GM10248 (cell line): ENCODE measurements at regions not wholly inside any gene's neighbourhood (a gene's known extent, or its start where the extent isn't known, plus 50 kb on each side); places are given as distances from the start of the nearest gene placed in this dataset.

ENCODE experiments used
- CTCF ChIA-PET: fragments of 300-600 bp; sonication (Branson Sonifier 250); formaldehyde crosslinking; extraction: SDS; loops from one replicate; lab custom pipeline; 2021; ENCODE audit warnings: antibody characterized with exemption; lab: Yijun Ruan, JAX
- POLR2A ChIA-PET: fragments of 350-650 bp; sonication (Branson Sonifier 250); formaldehyde crosslinking; extraction: SDS; loops from one replicate; lab custom pipeline; 2020; ENCODE audit warnings: antibody characterized with exemption; lab: Yijun Ruan, JAX
- DNase-seq: peaks from one replicate; pipeline ENCODE4 v3.0.0; 2012; ENCODE audit errors: extremely low spot score
- TF ChIP-seq, protein P1 (sequence below): IDR thresholded peaks from 2 replicates; pipeline ENCODE4 v1.5.1; 2012; ENCODE audit warnings: mild to moderate bottlenecking, low read depth; ENCODE audit errors: extremely low read depth, missing control alignments, control extremely low read depth

GRCh38 chr18:3328532-3328931, 66.6 kb downstream of the MYL12B start:
- ChIA-PET POLR2A (no interaction called here), CTCF (interaction anchor here (0.9 to 2.6 kb wide), 4 partner anchors 9 to 350 kb away, joined by 3 to 12 read pairs (median 5); no protein-coding TSS in a partner anchor)
- no peak for DNase-seq
- TF ChIP-seq, protein P1, sequence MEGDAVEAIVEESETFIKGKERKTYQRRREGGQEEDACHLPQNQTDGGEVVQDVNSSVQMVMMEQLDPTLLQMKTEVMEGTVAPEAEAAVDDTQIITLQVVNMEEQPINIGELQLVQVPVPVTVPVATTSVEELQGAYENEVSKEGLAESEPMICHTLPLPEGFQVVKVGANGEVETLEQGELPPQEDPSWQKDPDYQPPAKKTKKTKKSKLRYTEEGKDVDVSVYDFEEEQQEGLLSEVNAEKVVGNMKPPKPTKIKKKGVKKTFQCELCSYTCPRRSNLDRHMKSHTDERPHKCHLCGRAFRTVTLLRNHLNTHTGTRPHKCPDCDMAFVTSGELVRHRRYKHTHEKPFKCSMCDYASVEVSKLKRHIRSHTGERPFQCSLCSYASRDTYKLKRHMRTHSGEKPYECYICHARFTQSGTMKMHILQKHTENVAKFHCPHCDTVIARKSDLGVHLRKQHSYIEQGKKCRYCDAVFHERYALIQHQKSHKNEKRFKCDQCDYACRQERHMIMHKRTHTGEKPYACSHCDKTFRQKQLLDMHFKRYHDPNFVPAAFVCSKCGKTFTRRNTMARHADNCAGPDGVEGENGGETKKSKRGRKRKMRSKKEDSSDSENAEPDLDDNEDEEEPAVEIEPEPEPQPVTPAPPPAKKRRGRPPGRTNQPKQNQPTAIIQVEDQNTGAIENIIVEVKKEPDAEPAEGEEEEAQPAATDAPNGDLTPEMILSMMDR, result no peak

GRCh38 chr18:3329471-3329870, 67.5 kb downstream of the MYL12B start:
- POLR2A ChIA-PET, result no interaction called here
- no peak for DNase-seq
- TF ChIP-seq, protein P1, result no peak
- CTCF ChIA-PET, result interaction anchor here (0.9 to 2.6 kb wide), 3 partner anchors 10 to 350 kb away, joined by 3 to 12 read pairs (median 6); no protein-coding TSS in a partner anchor

DNA sequence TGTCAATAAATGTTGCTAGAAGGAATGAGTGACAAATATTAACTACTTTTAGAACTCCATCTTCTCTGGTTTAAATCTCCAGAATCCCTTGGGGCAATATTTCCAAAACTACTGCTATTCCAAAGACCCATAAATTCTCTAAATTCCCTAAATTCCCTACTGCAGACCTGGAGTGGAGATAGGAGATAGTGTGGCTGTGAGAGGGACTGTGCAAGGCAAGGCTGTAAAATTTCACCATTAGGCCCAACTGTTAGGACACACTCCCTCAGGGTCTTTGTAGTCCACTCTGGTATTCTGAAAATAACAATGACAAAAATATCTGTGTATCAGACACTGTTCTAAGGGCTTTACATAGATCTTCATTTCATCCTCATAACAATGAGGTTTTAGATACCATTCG, 67.9 kb downstream of the MYL12B start:
- TF ChIP-seq, protein P1, result no peak
- no peak for DNase-seq
- ChIA-PET POLR2A (no interaction called here), CTCF (interaction anchor here (1.5 to 2.6 kb wide), 2 partner anchors 10 to 33 kb away, joined by 6 to 12 read pairs; no protein-coding TSS in a partner anchor)

DNA sequence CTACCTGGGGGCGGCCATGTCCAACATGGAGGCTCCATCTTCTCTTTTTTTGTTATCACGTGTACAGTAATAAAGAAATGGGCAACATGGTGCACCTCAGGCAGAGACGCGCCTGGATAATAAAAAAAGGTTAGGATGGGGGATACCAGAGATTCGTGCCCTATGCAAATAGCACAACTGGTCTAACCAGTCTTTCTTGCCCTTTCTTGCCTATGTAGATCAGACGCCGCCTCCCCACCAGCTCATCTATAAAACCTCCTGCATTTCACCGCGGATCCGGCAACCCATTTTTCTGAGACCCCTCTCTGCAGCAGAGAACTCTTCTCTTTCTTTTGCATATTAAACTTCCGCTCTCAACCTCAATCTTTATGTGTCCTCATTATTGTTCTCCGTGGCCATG, 68.7 kb downstream of the MYL12B start:
- CTCF ChIA-PET, result no interaction called here
- POLR2A ChIA-PET, result no interaction called here
- no peak for DNase-seq
- TF ChIP-seq, protein P1, result no peak

DNA sequence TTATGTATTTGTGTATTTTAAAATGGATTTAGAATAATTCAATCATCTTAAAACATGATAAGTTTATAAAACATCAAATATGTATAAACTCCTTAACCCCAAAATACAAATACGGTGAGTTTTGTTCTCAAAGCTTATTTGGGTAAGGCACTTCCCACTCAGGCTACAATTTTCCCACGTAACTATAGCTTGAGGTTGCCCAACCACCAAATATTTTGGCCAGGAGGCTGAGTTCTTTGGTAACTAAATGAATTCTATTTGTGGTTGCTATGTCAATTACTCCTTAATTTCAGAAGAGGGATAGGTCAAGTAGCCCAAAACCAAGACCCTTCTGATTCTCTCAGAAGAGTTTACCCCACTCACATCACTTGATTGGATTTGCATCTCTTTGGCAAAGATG, 70.4 kb downstream of the MYL12B start:
- CTCF ChIA-PET, result no interaction called here

DNA sequence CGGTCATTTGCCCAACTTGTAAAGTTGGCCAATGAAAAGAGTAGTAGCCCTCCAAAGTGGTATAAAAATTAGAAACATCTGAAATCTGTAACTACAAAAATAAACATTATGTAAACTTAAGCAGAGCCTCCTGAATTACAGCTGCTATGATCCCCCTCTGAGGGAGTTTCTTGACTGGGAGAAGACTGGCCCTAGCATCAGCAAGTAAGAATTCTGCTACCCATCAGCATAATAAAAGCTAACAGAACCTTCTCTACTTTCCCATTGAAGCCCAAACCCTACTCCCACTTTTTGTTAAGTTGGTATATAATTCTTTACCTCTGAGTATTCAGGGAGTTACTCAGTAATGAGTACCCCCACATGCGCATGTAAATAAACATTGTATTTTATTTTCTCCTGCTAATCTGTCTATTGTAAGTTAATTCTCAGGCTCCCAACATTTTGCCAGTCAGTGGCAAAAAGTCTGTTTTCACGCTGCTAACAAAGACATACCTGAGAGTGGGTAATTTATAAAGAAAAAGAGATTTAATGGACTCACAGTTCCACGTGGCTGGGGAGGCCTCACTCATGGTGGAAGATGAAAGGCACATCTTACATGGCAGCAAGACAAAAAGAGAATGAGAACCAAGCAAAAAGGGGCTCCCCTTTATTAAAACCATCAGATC, 71.3 kb downstream of the MYL12B start:
- no peak for DNase-seq
- ChIA-PET POLR2A (no interaction called here), CTCF (no interaction called here)
- TF ChIP-seq, protein P1, result no peak

More for the DNA sequence above, 70.4 kb downstream of the MYL12B start:
- POLR2A ChIA-PET, result no interaction called here
- TF ChIP-seq, protein P1, result no peak
- DNase-seq, result no peak
